ENCODE measurements at regions not wholly inside any gene's neighbourhood (a gene's known extent, or its start where the extent isn't known, plus 50 kb on each side); places are given as distances from the start of the nearest gene placed in this dataset.

DNA sequence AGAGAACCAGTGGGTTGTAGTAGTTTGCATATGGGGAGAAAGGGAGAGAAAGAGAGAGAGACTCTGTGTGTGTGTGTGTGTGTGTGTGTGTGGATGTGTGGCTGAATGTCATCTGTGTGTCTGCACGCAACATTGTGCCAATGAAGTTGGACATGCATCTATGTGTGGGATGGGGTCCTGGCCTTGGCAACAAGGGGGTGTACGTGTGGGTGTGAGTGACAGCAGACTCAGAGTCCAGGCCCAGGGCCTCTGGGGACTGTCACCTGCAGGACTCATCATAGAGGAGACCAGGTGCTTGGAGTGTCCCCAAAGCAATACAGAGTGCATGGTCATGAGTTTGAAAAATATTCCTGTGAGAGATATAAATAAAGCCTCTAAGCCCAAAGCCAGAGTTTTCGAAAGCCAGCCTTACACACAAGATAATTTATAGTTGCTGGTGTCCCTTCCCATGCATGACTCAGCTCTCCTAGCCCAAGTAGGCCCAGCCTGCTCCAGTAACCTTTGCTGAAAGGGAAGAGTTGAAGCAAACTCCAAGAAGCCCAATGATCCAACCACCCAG, 59.9 kb downstream of the TNP1 start:
- WGBS (ENCODE audit: insufficient coverage), result 95% methylated on average over 2 of the region's 3 CpGs
- TF ChIP-seq, protein P1, sequence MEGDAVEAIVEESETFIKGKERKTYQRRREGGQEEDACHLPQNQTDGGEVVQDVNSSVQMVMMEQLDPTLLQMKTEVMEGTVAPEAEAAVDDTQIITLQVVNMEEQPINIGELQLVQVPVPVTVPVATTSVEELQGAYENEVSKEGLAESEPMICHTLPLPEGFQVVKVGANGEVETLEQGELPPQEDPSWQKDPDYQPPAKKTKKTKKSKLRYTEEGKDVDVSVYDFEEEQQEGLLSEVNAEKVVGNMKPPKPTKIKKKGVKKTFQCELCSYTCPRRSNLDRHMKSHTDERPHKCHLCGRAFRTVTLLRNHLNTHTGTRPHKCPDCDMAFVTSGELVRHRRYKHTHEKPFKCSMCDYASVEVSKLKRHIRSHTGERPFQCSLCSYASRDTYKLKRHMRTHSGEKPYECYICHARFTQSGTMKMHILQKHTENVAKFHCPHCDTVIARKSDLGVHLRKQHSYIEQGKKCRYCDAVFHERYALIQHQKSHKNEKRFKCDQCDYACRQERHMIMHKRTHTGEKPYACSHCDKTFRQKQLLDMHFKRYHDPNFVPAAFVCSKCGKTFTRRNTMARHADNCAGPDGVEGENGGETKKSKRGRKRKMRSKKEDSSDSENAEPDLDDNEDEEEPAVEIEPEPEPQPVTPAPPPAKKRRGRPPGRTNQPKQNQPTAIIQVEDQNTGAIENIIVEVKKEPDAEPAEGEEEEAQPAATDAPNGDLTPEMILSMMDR (IDR thresholded peaks at IDR 0.05), result no peak
- Mint-ChIP-seq H3K4me3 (no peak overlapping the region), H3K9me3 (peaks cover 0 to 11% (median 2%) of the 10 kb centered on the region in 7 donors), H3K27me3 (ENCODE audit: low read depth in 3 of 3) (peaks cover 0 to 3% (median 2%) of the 10 kb centered on the region in 3 donors), H3K36me3 (no peaks in the 10 kb centered on the region), H3K4me1 (no peaks in the 10 kb centered on the region), H3K27ac (no peak overlapping the region)
- Histone ChIP-seq H3K9me3 (replicated peaks in 1 of 2; ENCODE audit: control insufficient read depth in 1 of 2, insufficient read depth in 1 of 2, low read length in 2 of 2) (no peaks in the 10 kb centered on the region), H3K4me3 (replicated peaks in 1 of 3; ENCODE audit: low read depth in 2 of 3, low read length in 3 of 3) (no peak overlapping the region), H4K20me1 (ENCODE audit: insufficient read depth, low read length) (no peaks in the 10 kb centered on the region), H3K9ac (ENCODE audit: insufficient read depth, low read length, poor library complexity, severe bottlenecking) (no peak overlapping the region), H3K4me2 (replicated peaks; ENCODE audit: extremely low read depth, low read length, poor library complexity, severe bottlenecking) (no peak overlapping the region), H3K4me1 (ENCODE audit: control insufficient read depth in 1 of 2, insufficient read depth in 2 of 2, low read length in 2 of 2) (no peaks in the 10 kb centered on the region), H2AFZ (ENCODE audit: insufficient read depth, low read depth, low read length, poor library complexity, severe bottlenecking) (no peak overlapping the region), H3K36me3 (replicated peaks in 1 of 2; ENCODE audit: control insufficient read depth in 1 of 2, insufficient read depth in 2 of 2, low read length in 2 of 2) (no peaks in the 10 kb centered on the region), H3K27ac (ENCODE audit: low read depth in 1 of 2, low read length in 2 of 2) (no peak overlapping the region), H3K27me3 (ENCODE audit: control insufficient read depth in 2 of 2, insufficient read depth in 2 of 2, low read length in 2 of 2) (no peaks in the 10 kb centered on the region), H3K79me2 (ENCODE audit: insufficient read depth, low read length) (no peaks in the 10 kb centered on the region)
- intact Hi-C loops (cut with micrococcal nuclease), result no loop called here
- no peak for DNase-seq

DNA sequence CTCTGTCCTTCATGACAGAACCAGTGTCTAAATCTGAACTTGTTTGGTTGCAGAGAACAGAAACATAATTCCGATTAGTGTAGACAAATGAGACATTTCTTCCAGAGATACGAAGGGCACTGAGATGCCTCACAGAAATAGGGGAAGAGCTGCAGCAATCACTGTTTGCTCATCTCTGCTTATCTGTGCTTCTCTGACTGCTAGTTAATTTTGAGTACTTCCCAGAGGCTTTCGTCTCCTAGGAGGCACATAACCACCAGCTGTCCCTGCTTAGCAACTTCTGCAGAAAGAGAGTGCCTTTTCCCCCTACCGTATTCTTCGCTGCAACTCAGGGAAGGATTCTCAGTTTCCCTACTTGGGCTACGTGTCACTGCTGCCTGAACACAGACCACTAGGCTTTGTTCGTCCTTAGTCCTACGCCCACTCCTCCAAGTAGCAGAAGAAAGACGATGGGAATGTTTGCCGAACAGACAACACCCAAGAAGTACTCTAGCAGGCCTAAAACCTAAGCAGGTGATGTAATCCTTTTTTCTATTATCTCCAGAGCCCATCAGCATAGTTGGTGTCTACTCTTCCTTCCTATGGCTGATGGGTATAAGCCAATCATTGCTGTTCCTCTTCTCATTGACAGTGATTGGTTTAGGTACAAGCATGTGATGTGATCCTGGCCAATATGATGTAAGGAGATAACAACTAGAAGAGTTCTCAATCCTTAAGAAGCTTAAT, 63.6 kb downstream of the TNP1 start:
- H2AFZ ChIP-seq (ENCODE audit: insufficient read depth, low read depth, low read length, poor library complexity, severe bottlenecking), result no peak overlapping the region
- Mint-ChIP-seq H3K36me3 (no peaks in the 10 kb centered on the region), H3K9me3 (peaks cover 0 to 8% (median 0%) of the 10 kb centered on the region in 7 donors), H3K4me3 (no peak overlapping the region), H3K4me1 (no peaks in the 10 kb centered on the region), H3K27ac (no peak overlapping the region), H3K27me3 (ENCODE audit: low read depth in 3 of 3) (peaks cover 3 to 5% (median 3%) of the 10 kb centered on the region in 3 donors)
- 94% methylated on average over 10 of the region's 10 CpGs for WGBS (ENCODE audit: insufficient coverage)
- no peaks in the 10 kb centered on the region for H3K4me1 ChIP-seq (ENCODE audit: control insufficient read depth in 1 of 2, insufficient read depth in 2 of 2, low read length in 2 of 2)
- TF ChIP-seq, protein P1 (IDR thresholded peaks at IDR 0.05), result no peak
- no peak overlapping the region for H3K9ac ChIP-seq (ENCODE audit: insufficient read depth, low read length, poor library complexity, severe bottlenecking)
- no peaks in the 10 kb centered on the region for H3K27me3 ChIP-seq (ENCODE audit: control insufficient read depth in 2 of 2, insufficient read depth in 2 of 2, low read length in 2 of 2)
- no peaks in the 10 kb centered on the region for H4K20me1 ChIP-seq (ENCODE audit: insufficient read depth, low read length)
- no peaks in the 10 kb centered on the region for H3K79me2 ChIP-seq (ENCODE audit: insufficient read depth, low read length)
- H3K9me3 ChIP-seq (replicated peaks in 1 of 2; ENCODE audit: control insufficient read depth in 1 of 2, insufficient read depth in 1 of 2, low read length in 2 of 2), result no peaks in the 10 kb centered on the region
- no peak overlapping the region for H3K4me2 ChIP-seq (replicated peaks; ENCODE audit: extremely low read depth, low read length, poor library complexity, severe bottlenecking)
- DNase-seq, result no peak
- intact Hi-C loops (cut with micrococcal nuclease), result no loop called here
- H3K36me3 ChIP-seq (replicated peaks in 1 of 2; ENCODE audit: control insufficient read depth in 1 of 2, insufficient read depth in 2 of 2, low read length in 2 of 2), result no peaks in the 10 kb centered on the region
- H3K27ac ChIP-seq (ENCODE audit: low read depth in 1 of 2, low read length in 2 of 2), result no peak overlapping the region
- no peak overlapping the region for H3K4me3 ChIP-seq (replicated peaks in 1 of 3; ENCODE audit: low read depth in 2 of 3, low read length in 3 of 3)

Measured in CD14-positive monocyte (primary cell).